ENCODE measurements at regions not wholly inside any gene's neighbourhood (a gene's known extent, or its start where the extent isn't known, plus 50 kb on each side); places are given as distances from the start of the nearest gene placed in this dataset.
"Not testable (repeated sequence)": the region's sequence is repeated elsewhere in the genome, so short reads cannot be mapped to it uniquely, and the experiment has no call there.

GRCh38 chr10:131576341-131577177 is 265.0 kb upstream of the TCERG1L start:
- no peaks in the 10 kb centered on the region for H3K36me3 ChIP-seq (ENCODE audit: control insufficient read depth, insufficient read depth, low read length)
- no peak overlapping the region for H3K4me3 ChIP-seq (ENCODE audit: insufficient read depth, low read depth, low read length)
- no peaks in the 10 kb centered on the region for H3K27me3 ChIP-seq (ENCODE audit: control insufficient read depth, insufficient read depth, low read length, poor library complexity, severe bottlenecking)
- 92 to 93% methylated on average over 25 of the region's 25 CpGs for WGBS, 2 experiments
- no peak overlapping the region for H3K27ac ChIP-seq (ENCODE audit: insufficient read depth, low read depth, low read length, poor library complexity, severe bottlenecking)
- no peaks in the 10 kb centered on the region for H3K9me3 ChIP-seq (ENCODE audit: control insufficient read depth, low read length)
- H3K4me1 ChIP-seq (ENCODE audit: control insufficient read depth, insufficient read depth, low read length), result peaks cover 8% of the 10 kb centered on the region

DNA sequence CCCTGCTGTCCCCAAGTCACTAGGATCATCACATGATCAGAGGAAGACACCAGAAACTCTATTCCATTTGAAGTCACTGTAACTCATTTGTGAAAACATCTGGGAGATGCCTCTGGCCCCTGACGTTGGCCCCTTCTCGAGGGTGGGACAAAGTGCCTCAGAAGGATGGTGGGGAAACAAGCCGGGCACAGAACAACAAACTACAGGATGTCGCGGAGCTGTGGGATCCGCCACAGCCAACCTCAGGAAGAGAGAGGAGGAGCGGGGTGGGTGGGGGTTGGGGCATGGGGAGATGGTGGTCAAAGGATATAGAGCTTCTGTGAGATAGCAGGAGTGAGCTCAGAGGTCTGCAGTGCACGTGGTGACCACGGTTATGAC is 265.6 kb upstream of the TCERG1L start:
- no peaks in the 10 kb centered on the region for H3K27me3 ChIP-seq (ENCODE audit: control insufficient read depth, insufficient read depth, low read length, poor library complexity, severe bottlenecking)
- no peak overlapping the region for H3K27ac ChIP-seq (ENCODE audit: insufficient read depth, low read depth, low read length, poor library complexity, severe bottlenecking)
- no peaks in the 10 kb centered on the region for H3K36me3 ChIP-seq (ENCODE audit: control insufficient read depth, insufficient read depth, low read length)
- no peak overlapping the region for H3K4me3 ChIP-seq (ENCODE audit: insufficient read depth, low read depth, low read length)
- WGBS, 2 experiments, result 92 to 93% methylated on average over 9 of the region's 9 CpGs
- peaks cover 8% of the 10 kb centered on the region for H3K4me1 ChIP-seq (ENCODE audit: control insufficient read depth, insufficient read depth, low read length)
- no peaks in the 10 kb centered on the region for H3K9me3 ChIP-seq (ENCODE audit: control insufficient read depth, low read length)

DNA sequence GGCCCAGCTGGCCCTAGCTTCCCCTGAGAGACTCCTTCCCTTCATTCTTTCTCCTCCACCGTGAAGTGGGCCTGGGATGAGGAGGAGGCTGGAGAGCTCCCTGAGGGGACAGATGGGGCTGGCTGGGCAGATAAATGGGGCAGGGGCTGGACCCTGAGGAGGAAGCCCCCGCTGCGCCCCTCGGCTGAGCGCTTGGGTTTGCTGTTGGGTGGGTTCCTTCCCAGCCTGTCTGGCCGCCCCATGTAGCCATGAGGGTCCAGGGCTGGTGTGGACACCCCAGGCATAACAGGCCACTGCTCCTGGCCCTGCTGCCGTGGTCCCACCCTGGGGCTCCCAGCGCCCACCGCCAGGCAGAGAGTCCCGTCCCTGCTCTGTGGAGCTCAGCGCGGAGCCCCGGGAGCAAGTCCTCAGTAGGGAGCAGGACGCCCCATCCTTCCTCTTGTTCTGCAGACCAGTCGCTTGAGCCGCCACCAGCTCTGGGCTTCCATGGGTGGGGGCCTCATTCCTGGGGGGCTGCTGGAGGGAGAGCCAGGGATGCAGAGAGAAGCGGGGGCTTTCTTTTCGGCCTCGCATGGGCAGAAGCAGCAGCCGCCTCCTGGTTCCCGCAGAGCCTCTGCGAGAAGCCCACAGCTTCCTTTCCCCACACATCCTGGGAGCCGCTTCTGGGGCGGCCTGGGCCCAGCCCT is 266.4 kb upstream of the TCERG1L start:
- H3K27ac ChIP-seq (ENCODE audit: insufficient read depth, low read depth, low read length, poor library complexity, severe bottlenecking), result no peak overlapping the region
- H3K4me3 ChIP-seq (ENCODE audit: insufficient read depth, low read depth, low read length), result no peak overlapping the region
- no peaks in the 10 kb centered on the region for H3K9me3 ChIP-seq (ENCODE audit: control insufficient read depth, low read length)
- no peaks in the 10 kb centered on the region for H3K36me3 ChIP-seq (ENCODE audit: control insufficient read depth, insufficient read depth, low read length)
- no peaks in the 10 kb centered on the region for H3K27me3 ChIP-seq (ENCODE audit: control insufficient read depth, insufficient read depth, low read length, poor library complexity, severe bottlenecking)
- H3K4me1 ChIP-seq (ENCODE audit: control insufficient read depth, insufficient read depth, low read length), result peaks cover 8% of the 10 kb centered on the region
- 91% methylated on average over 23 to 24 of the region's 24 CpGs for WGBS, 2 experiments

GRCh38 chr10:131578472-131578970 is 267.0 kb upstream of the TCERG1L start:
- WGBS, 2 experiments, result 91% methylated on average over 16 of the region's 16 CpGs
- H3K4me3 ChIP-seq (ENCODE audit: insufficient read depth, low read depth, low read length), result no peak overlapping the region
- H3K4me1 ChIP-seq (ENCODE audit: control insufficient read depth, insufficient read depth, low read length), result peaks cover 8% of the 10 kb centered on the region
- no peak overlapping the region for H3K27ac ChIP-seq (ENCODE audit: insufficient read depth, low read depth, low read length, poor library complexity, severe bottlenecking)
- H3K36me3 ChIP-seq (ENCODE audit: control insufficient read depth, insufficient read depth, low read length), result no peaks in the 10 kb centered on the region
- no peaks in the 10 kb centered on the region for H3K27me3 ChIP-seq (ENCODE audit: control insufficient read depth, insufficient read depth, low read length, poor library complexity, severe bottlenecking)
- no peaks in the 10 kb centered on the region for H3K9me3 ChIP-seq (ENCODE audit: control insufficient read depth, low read length)

DNA sequence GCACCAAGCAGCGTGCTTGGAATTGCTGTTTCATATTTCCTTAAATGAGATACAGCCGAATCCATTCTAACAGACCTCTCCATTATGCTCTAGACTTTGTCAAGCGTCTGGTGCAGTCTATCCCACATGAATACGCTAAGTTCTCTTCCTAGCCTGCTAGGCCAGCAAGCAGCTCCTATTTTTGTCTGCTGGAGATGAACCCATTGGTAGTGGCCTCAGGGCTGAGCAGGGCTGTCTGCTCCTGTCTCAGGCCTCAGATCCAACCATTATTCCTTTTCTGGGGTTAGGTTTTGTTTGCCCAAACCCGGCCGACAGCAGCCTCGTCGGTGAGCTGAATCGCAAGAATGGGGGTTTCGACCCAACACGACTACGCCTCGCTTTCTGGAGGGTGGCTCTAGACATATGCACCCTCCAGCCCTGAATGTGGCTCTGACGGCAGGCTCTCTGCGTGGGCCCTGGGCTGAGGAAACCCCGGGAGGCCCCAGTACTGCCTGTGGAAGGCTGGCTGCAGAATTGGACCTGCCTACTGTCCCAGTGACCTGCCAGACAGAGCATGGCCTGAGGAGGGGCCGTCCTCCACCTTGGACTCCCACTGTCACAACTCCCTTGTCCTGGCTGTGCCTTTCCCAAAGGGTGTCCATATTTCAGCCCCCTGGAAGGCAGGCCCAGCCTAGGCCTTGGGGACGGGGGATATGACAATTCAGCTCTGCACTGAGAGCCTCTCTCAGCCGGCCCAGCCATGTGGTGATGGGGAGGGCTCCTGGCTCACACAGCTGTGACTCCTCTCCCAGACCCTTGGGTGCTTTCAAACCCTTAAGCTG is 267.9 kb upstream of the TCERG1L start:
- H3K36me3 ChIP-seq (ENCODE audit: control insufficient read depth, insufficient read depth, low read length), result no peaks in the 10 kb centered on the region
- H3K4me1 ChIP-seq (ENCODE audit: control insufficient read depth, insufficient read depth, low read length), result peaks cover 8% of the 10 kb centered on the region
- 91 to 92% methylated on average over 19 of the region's 19 CpGs for WGBS, 2 experiments
- no peaks in the 10 kb centered on the region for H3K27me3 ChIP-seq (ENCODE audit: control insufficient read depth, insufficient read depth, low read length, poor library complexity, severe bottlenecking)
- no peak overlapping the region for H3K27ac ChIP-seq (ENCODE audit: insufficient read depth, low read depth, low read length, poor library complexity, severe bottlenecking)
- no peak overlapping the region for H3K4me3 ChIP-seq (ENCODE audit: insufficient read depth, low read depth, low read length)
- H3K9me3 ChIP-seq (ENCODE audit: control insufficient read depth, low read length), result no peaks in the 10 kb centered on the region

DNA sequence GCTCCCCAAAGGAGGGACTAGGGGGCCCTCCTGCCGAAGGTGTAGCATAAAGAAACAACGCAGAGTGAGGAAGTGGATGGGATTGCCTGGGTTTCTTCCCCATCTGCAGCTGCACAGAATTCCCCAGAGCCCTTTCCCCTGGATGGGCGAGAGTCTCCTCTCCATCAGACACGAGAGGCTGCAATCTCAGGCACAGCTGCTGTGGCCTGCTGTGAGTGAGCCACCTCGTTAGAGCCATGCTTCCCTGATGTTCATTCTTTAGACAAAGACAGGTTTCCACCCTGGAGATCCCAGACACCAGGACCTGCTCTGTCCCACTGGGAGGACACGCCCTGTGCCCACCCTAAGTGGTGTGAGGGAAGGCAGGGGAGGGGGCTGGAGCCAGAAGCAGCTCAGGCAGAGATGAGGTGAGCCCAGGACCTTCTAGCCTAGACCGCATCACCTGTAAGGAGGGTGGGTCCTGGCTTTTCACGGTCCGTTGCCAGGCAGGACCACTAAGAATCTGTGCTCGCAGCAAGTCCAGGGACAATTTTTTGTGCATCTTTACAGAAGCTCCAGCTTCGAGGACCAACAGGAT is 268.6 kb upstream of the TCERG1L start:
- 83 to 86% methylated on average over 11 of the region's 11 CpGs for WGBS, 2 experiments
- Histone ChIP-seq H3K27ac (ENCODE audit: insufficient read depth, low read depth, low read length, poor library complexity, severe bottlenecking) (no peak overlapping the region), H3K36me3 (ENCODE audit: control insufficient read depth, insufficient read depth, low read length) (no peaks in the 10 kb centered on the region), H3K4me3 (ENCODE audit: insufficient read depth, low read depth, low read length) (no peak overlapping the region), H3K27me3 (ENCODE audit: control insufficient read depth, insufficient read depth, low read length, poor library complexity, severe bottlenecking) (no peaks in the 10 kb centered on the region), H3K9me3 (ENCODE audit: control insufficient read depth, low read length) (no peaks in the 10 kb centered on the region), H3K4me1 (ENCODE audit: control insufficient read depth, insufficient read depth, low read length) (peaks cover 8% of the 10 kb centered on the region)

DNA sequence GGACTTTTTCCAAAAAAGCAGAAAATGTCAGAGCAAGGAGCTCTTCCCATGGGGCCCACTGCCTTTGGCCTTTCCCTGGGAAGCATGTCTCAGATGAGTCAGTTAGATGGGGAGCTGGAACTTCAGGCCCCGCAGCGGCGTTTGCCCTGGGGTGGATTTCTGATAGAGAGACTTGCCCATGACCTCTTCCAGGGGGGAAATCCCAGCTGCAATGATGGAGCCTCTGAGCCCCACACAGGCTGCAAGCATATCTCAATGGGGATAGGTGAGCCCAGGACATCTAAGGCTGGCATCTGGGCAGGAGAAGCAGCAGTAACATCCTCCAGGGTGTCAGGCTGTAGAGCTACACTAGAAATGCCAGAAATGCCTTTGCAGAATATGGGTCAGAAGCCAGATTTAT is 269.2 kb upstream of the TCERG1L start:
- H3K9me3 ChIP-seq (ENCODE audit: control insufficient read depth, low read length), result no peaks in the 10 kb centered on the region
- no peaks in the 10 kb centered on the region for H3K36me3 ChIP-seq (ENCODE audit: control insufficient read depth, insufficient read depth, low read length)
- H3K27ac ChIP-seq (ENCODE audit: insufficient read depth, low read depth, low read length, poor library complexity, severe bottlenecking), result no peak overlapping the region
- no peaks in the 10 kb centered on the region for H3K27me3 ChIP-seq (ENCODE audit: control insufficient read depth, insufficient read depth, low read length, poor library complexity, severe bottlenecking)
- H3K4me1 ChIP-seq (ENCODE audit: control insufficient read depth, insufficient read depth, low read length), result peaks cover 8% of the 10 kb centered on the region
- WGBS, 2 experiments, result 84% methylated on average over 3 of the region's 3 CpGs
- no peak overlapping the region for H3K4me3 ChIP-seq (ENCODE audit: insufficient read depth, low read depth, low read length)

DNA sequence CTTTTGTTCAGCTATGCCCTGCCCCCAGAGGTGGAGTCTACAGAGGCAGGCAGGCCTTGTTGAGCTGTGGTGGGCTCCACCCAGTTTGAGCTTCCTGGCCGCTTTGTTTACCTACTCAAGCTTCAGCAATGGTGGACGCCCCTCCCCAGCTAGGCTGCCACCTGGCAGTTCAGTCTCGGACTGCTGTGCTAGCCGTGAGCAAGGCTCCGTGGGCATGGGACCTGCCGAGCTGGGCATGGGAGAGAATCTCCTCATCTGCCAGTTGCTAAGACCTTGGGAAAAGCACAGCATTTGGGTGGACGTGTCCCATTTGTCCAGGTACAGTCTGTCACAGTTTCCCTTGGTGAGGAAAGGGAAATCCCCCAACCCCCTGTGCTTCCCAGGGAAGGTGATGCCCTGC is 270.0 kb upstream of the TCERG1L start:
- H3K27me3 ChIP-seq (ENCODE audit: control insufficient read depth, insufficient read depth, low read length, poor library complexity, severe bottlenecking); H3K36me3 ChIP-seq (ENCODE audit: control insufficient read depth, insufficient read depth, low read length); H3K4me3 ChIP-seq (ENCODE audit: insufficient read depth, low read depth, low read length); H3K9me3 ChIP-seq (ENCODE audit: control insufficient read depth, low read length); H3K27ac ChIP-seq (ENCODE audit: insufficient read depth, low read depth, low read length, poor library complexity, severe bottlenecking); H3K4me1 ChIP-seq (ENCODE audit: control insufficient read depth, insufficient read depth, low read length): not testable (repeated sequence)
- 86 to 91% methylated on average over 7 of the region's 7 CpGs for WGBS, 2 experiments

DNA sequence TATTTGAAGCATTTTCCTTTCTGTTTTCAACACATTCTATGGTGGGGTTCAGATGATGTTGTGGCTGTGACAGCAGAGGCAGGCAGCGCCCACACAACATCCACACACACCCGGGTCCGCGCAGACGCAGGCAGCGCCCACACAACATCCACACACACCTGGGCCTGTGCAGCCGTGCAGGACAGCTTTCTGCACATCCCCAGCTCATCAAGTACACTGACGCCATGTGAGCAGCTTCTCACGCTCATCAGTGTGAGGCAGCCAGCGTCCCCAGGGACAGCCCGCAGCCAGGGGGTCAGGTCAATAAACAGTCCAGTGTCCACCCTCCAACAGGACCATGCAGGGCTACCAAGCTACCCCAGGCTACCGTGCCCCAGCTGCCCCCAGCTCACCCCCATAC is 272.8 kb upstream of the TCERG1L start:
- Histone ChIP-seq H3K27ac (ENCODE audit: insufficient read depth, low read depth, low read length, poor library complexity, severe bottlenecking) (no peak overlapping the region), H3K27me3 (ENCODE audit: control insufficient read depth, insufficient read depth, low read length, poor library complexity, severe bottlenecking) (no peaks in the 10 kb centered on the region), H3K9me3 (ENCODE audit: control insufficient read depth, low read length) (no peaks in the 10 kb centered on the region), H3K36me3 (ENCODE audit: control insufficient read depth, insufficient read depth, low read length) (no peaks in the 10 kb centered on the region), H3K4me1 (ENCODE audit: control insufficient read depth, insufficient read depth, low read length) (peaks cover 8% of the 10 kb centered on the region), H3K4me3 (ENCODE audit: insufficient read depth, low read depth, low read length) (no peak overlapping the region)
- 79 to 82% methylated on average over 11 to 12 of the region's 12 CpGs for WGBS, 2 experiments
